WI38 (cell line): ENCODE measurements at regions not wholly inside any gene's neighbourhood (a gene's known extent, or its start where the extent isn't known, plus 50 kb on each side); places are given as distances from the start of the nearest gene placed in this dataset.

Experiments
- H3K4me3 ChIP-seq: 2 replicates; pipeline ENCODE4 v1.5.1; 2011; ENCODE audit warnings: low read depth, mild to moderate bottlenecking, control low read depth, low read length
- TF ChIP-seq, protein P1 (sequence below): IDR thresholded peaks from 2 replicates; pipeline ENCODE4 v1.5.1; 2012; ENCODE audit warnings: low read depth, mild to moderate bottlenecking, control low read depth, low read length

DNA sequence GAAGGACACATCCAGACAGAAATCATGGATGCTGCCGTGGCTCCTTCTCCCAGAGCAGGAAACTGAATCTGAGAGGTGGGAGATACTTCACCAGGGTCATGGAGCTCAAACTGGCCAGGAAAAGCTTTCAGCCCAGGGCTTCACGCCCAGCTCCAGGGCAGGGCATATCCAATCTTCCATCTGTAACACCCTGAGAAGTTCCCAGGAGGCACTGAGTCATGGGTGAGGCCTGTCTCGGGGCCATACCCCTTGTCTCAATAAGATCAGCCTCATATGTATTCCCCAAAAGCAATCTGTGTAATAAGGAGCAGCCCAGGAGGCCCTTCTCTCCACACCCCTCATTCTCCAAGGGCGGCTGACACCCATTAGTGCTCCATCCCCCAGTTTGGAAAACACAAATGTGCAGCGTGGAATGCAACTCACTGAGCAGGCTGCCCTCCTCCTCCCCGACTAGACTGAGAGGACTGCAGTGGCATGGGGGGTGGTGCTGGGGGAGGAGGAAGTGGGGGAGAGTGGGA, 439.3 kb upstream of the SULF2 start:
- H3K4me3 ChIP-seq: no peak overlapping the region
- TF ChIP-seq, protein P1, sequence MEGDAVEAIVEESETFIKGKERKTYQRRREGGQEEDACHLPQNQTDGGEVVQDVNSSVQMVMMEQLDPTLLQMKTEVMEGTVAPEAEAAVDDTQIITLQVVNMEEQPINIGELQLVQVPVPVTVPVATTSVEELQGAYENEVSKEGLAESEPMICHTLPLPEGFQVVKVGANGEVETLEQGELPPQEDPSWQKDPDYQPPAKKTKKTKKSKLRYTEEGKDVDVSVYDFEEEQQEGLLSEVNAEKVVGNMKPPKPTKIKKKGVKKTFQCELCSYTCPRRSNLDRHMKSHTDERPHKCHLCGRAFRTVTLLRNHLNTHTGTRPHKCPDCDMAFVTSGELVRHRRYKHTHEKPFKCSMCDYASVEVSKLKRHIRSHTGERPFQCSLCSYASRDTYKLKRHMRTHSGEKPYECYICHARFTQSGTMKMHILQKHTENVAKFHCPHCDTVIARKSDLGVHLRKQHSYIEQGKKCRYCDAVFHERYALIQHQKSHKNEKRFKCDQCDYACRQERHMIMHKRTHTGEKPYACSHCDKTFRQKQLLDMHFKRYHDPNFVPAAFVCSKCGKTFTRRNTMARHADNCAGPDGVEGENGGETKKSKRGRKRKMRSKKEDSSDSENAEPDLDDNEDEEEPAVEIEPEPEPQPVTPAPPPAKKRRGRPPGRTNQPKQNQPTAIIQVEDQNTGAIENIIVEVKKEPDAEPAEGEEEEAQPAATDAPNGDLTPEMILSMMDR: no peak

DNA sequence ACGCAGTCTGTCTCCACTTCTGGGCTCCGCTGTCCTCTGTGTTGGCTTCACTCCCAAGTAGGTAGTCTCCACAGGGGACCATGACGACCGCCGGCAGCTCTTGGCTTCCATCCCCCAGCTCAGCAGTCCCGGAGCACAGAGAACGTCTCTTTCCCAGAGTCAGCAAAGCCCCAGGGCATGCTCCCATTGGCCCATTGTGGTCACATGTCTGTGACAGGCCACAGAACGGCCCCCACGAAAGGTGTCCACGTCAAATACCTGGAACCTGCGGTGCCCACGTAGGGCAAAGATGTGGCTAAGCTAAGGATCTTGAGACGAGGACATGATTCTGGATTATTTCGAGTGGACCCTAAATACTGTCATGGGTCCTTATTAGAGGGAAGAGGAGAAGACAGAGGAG, 438.4 kb upstream of the SULF2 start:
- H3K4me3 ChIP-seq: no peak overlapping the region
- TF ChIP-seq, protein P1: no peak

- TF ChIP-seq, protein P1: no peak
- no peak overlapping the region for H3K4me3 ChIP-seq
These were observed 437.4 kb upstream of the SULF2 start for GRCh38 chr20:48222595-48223180.

DNA sequence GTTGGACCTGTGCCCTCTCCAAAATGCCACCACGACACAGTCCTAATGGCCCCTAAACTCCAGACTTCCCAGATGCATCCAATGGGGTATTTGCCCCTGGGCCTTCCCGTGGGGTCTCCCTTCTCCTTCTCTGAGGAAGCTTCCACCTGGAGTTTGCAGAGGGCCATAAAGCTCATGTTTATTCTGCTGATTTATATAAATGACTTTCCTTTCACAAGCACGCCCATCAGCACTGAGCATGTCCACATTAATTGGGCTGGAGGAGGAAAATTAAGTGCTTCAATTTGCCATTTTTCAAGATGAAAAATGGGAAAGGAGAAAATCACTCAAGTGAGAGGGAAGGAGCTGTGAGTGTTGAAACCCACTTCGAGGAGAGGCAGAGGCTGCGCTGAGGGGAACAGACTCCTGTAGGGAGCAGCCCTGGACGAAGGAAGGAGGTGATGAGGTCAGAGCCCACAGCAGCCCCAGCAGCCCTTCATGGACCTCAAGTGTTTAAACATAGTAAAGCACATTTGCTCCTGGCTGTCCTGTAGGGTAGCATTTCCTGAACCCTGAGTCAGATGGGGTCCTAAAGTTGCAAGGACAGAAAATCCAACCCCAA, 434.9 kb upstream of the SULF2 start:
- no peak overlapping the region for H3K4me3 ChIP-seq
- TF ChIP-seq, protein P1: no peak

- TF ChIP-seq, protein P1: no peak
- H3K4me3 ChIP-seq: no peak overlapping the region
These were observed 434.0 kb upstream of the SULF2 start for GRCh38 chr20:48219306-48219705.

DNA sequence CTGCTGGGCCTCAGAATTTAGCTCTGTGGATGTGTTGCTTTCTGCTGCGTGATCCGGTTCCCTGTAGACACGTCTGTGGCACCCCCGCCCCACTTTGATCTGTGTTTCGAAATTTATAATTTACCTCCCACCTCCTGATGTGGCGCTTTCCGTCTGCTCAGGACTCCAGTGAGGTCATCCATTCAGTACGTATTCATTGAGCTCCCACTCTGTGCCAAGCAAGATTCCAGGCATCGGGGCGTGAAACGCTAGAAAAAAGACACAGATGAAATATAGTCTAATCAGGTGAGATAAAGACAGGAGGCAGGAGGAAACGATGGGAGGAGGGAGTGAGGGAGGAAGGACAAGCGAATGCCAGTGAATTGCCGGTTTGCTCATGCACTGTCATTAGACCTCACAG, 431.9 kb upstream of the SULF2 start:
- TF ChIP-seq, protein P1: no peak
- no peak overlapping the region for H3K4me3 ChIP-seq

- TF ChIP-seq, protein P1: no peak
- no peak overlapping the region for H3K4me3 ChIP-seq
These were observed 430.3 kb upstream of the SULF2 start for GRCh38 chr20:48215536-48215935.
